NCI-H345 treated with DMSO at 0.1 percent for 48 hours (cell line): ENCODE measurements at regions not wholly inside any gene's neighbourhood (a gene's known extent, or its start where the extent isn't known, plus 50 kb on each side); places are given as distances from the start of the nearest gene placed in this dataset.
"Not testable (repeated sequence)": the region's sequence is repeated elsewhere in the genome, so short reads cannot be mapped to it uniquely, and the experiment has no call there.

ENCODE experiments used
- DNase-seq: peaks from one replicate; lab custom pipeline; 2025; ENCODE audit not compliant: unreplicated experiment; lab: John Stamatoyannopoulos, UW

GRCh38 chr3:125645616-125646015 is 50.3 kb upstream of the OSBPL11 start:
- DNase-seq = no peak

GRCh38 chr3:125646581-125646980 is 51.3 kb upstream of the OSBPL11 start:
- DNase-seq = no peak

- no peak for DNase-seq
These were observed 52.2 kb upstream of the OSBPL11 start for GRCh38 chr3:125647318-125648014.

- DNase-seq = no peak
These were observed 55.9 kb upstream of the OSBPL11 start for GRCh38 chr3:125651244-125651643.

- DNase-seq = no peak
These were observed 57.1 kb upstream of the OSBPL11 start for GRCh38 chr3:125652349-125652748.

- no peak for DNase-seq
These were observed 59.2 kb upstream of the OSBPL11 start for GRCh38 chr3:125654526-125654925.

GRCh38 chr3:125662675-125663074 is 67.4 kb upstream of the OSBPL11 start:
- no peak for DNase-seq

GRCh38 chr3:125670352-125670751 is 75.1 kb upstream of the OSBPL11 start:
- no peak for DNase-seq

GRCh38 chr3:125670945-125671344 is 75.6 kb upstream of the OSBPL11 start:
- DNase-seq = no peak

GRCh38 chr3:125671461-125672243 is 76.4 kb upstream of the OSBPL11 start:
- DNase-seq = no peak

- DNase-seq = no peak
These were observed 80.5 kb upstream of the OSBPL11 start for GRCh38 chr3:125675791-125676190.

GRCh38 chr3:125679258-125679657 is 84.0 kb upstream of the OSBPL11 start:
- DNase-seq = no peak

- no peak for DNase-seq
These were observed 85.8 kb upstream of the OSBPL11 start for GRCh38 chr3:125681146-125681545.

GRCh38 chr3:125681906-125682305 is 86.6 kb upstream of the OSBPL11 start:
- DNase-seq = not testable (repeated sequence)

- not testable (repeated sequence) for DNase-seq
These were observed 87.3 kb upstream of the OSBPL11 start for GRCh38 chr3:125682610-125683009.

GRCh38 chr3:125683067-125683829 is 88.0 kb upstream of the OSBPL11 start:
- DNase-seq = no peak

GRCh38 chr3:125684199-125684598 is 88.9 kb upstream of the OSBPL11 start:
- no peak for DNase-seq

GRCh38 chr3:125685741-125686140 is 90.4 kb upstream of the OSBPL11 start:
- DNase-seq = not testable (repeated sequence)

GRCh38 chr3:125692361-125692760 is 97.1 kb upstream of the OSBPL11 start:
- no peak for DNase-seq

GRCh38 chr3:125693887-125694286 is 98.6 kb upstream of the OSBPL11 start:
- DNase-seq = no peak

GRCh38 chr3:125694761-125695294 is 99.5 kb upstream of the OSBPL11 start:
- DNase-seq = peak; percentile 11
